ENCODE measurements at regions not wholly inside any gene's neighbourhood (a gene's known extent, or its start where the extent isn't known, plus 50 kb on each side); places are given as distances from the start of the nearest gene placed in this dataset.

DNA sequence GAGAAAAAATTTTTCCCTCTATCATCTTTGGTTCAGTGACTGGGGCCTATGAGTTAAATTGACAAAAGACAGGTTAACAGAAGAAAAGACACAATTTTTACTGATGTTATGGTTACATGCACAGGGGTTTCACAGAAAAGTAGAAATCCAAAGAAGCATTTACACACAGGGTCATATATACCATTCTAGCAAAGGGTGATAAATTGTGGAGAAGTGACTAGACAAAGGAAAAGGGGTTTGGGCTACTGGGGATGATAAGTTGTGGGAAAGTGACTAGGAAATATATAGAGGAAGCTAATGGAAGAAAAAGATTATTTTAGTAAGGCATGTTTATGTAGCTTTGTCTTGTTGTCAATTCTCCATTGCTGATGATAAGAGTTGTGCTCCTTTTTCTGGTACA lies 276.7 kb upstream of the JARID2 start (continued):
- TF ChIP-seq, protein P1, sequence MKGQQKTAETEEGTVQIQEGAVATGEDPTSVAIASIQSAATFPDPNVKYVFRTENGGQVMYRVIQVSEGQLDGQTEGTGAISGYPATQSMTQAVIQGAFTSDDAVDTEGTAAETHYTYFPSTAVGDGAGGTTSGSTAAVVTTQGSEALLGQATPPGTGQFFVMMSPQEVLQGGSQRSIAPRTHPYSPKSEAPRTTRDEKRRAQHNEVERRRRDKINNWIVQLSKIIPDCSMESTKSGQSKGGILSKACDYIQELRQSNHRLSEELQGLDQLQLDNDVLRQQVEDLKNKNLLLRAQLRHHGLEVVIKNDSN (CRISPR knock-in tag; IDR thresholded peaks at IDR 0.05) = no peak
- TF ChIP-seq, protein P2, sequence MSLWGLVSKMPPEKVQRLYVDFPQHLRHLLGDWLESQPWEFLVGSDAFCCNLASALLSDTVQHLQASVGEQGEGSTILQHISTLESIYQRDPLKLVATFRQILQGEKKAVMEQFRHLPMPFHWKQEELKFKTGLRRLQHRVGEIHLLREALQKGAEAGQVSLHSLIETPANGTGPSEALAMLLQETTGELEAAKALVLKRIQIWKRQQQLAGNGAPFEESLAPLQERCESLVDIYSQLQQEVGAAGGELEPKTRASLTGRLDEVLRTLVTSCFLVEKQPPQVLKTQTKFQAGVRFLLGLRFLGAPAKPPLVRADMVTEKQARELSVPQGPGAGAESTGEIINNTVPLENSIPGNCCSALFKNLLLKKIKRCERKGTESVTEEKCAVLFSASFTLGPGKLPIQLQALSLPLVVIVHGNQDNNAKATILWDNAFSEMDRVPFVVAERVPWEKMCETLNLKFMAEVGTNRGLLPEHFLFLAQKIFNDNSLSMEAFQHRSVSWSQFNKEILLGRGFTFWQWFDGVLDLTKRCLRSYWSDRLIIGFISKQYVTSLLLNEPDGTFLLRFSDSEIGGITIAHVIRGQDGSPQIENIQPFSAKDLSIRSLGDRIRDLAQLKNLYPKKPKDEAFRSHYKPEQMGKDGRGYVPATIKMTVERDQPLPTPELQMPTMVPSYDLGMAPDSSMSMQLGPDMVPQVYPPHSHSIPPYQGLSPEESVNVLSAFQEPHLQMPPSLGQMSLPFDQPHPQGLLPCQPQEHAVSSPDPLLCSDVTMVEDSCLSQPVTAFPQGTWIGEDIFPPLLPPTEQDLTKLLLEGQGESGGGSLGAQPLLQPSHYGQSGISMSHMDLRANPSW (CRISPR knock-in tag; conservative IDR thresholded peaks at IDR 0.05; ENCODE audit: low read depth) = no peak
- no peak for TF ChIP-seq GTF2I (CRISPR knock-in tag; conservative IDR thresholded peaks at IDR 0.05)

DNA sequence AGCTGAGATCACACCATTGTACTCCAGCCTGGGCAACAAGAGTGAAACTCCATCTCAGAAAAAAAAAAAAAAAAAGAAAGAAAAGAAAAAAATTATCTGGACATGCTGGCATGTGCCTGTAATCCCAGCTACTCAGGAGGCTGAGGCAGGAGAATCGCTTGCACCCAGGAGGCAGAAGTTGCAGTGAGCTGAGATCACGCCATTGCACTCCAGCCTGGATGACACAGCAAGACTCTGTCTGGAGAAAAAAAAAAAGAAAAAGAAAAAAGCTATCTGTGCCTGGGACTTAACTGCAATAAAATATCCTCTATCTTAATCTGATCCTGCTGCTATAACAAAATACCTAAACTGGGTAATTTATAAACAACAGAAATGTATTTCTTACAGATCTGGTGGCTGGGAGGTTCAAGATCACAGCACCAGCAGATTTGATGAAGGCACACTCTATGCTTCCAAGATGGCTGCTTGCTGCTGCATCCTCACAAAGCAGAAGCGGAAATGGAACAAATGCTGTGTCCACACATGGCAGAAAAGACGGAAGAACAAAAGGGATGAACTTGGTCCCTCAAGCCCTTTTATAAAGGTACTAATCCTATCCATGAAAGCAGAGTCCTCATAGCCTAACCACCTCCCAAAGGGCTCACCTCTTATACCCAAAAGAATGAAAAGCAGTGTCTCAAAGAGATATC lies 273.3 kb upstream of the JARID2 start:
- H3K36me3 Mint-ChIP-seq = peaks cover 20% of the 10 kb centered on the region
- no peak overlapping the region for H3K4me3 Mint-ChIP-seq
- peaks cover 34% of the 10 kb centered on the region for H3K4me1 Mint-ChIP-seq
- no peak overlapping the region for H3K27ac Mint-ChIP-seq
- ATAC-seq (no peak), DNase-seq (ENCODE audit: low spot score) (no peak)
- CTCF ChIA-PET = no interaction called here
- no peak for TF ChIP-seq FOXK1 (CRISPR knock-in tag; IDR thresholded peaks at IDR 0.05)
- TF ChIP-seq, protein P3, sequence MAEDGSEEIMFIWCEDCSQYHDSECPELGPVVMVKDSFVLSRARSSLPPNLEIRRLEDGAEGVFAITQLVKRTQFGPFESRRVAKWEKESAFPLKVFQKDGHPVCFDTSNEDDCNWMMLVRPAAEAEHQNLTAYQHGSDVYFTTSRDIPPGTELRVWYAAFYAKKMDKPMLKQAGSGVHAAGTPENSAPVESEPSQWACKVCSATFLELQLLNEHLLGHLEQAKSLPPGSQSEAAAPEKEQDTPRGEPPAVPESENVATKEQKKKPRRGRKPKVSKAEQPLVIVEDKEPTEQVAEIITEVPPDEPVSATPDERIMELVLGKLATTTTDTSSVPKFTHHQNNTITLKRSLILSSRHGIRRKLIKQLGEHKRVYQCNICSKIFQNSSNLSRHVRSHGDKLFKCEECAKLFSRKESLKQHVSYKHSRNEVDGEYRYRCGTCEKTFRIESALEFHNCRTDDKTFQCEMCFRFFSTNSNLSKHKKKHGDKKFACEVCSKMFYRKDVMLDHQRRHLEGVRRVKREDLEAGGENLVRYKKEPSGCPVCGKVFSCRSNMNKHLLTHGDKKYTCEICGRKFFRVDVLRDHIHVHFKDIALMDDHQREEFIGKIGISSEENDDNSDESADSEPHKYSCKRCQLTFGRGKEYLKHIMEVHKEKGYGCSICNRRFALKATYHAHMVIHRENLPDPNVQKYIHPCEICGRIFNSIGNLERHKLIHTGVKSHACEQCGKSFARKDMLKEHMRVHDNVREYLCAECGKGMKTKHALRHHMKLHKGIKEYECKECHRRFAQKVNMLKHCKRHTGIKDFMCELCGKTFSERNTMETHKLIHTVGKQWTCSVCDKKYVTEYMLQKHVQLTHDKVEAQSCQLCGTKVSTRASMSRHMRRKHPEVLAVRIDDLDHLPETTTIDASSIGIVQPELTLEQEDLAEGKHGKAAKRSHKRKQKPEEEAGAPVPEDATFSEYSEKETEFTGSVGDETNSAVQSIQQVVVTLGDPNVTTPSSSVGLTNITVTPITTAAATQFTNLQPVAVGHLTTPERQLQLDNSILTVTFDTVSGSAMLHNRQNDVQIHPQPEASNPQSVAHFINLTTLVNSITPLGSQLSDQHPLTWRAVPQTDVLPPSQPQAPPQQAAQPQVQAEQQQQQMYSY (CRISPR knock-in tag; IDR thresholded peaks at IDR 0.05) = no peak
- no peak for TF ChIP-seq TCF7 (CRISPR knock-in tag; IDR thresholded peaks at IDR 0.05; ENCODE audit: low read depth)
- TF ChIP-seq, protein P4, sequence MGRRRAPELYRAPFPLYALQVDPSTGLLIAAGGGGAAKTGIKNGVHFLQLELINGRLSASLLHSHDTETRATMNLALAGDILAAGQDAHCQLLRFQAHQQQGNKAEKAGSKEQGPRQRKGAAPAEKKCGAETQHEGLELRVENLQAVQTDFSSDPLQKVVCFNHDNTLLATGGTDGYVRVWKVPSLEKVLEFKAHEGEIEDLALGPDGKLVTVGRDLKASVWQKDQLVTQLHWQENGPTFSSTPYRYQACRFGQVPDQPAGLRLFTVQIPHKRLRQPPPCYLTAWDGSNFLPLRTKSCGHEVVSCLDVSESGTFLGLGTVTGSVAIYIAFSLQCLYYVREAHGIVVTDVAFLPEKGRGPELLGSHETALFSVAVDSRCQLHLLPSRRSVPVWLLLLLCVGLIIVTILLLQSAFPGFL (CRISPR knock-in tag; IDR thresholded peaks at IDR 0.05; ENCODE audit: borderline replicate concordance) = no peak
- no peak for TF ChIP-seq GABPB1 (CRISPR knock-in tag; IDR thresholded peaks at IDR 0.05)
- no peak for TF ChIP-seq ELF4 (CRISPR knock-in tag; IDR thresholded peaks at IDR 0.05; ENCODE audit: low read depth)
- no peak for TF ChIP-seq CREM (CRISPR knock-in tag; IDR thresholded peaks at IDR 0.05)
- TF ChIP-seq ESRRA (CRISPR knock-in tag; IDR thresholded peaks at IDR 0.05; ENCODE audit: borderline replicate concordance) = no peak
- TF ChIP-seq MXD4 (CRISPR knock-in tag; IDR thresholded peaks at IDR 0.05; ENCODE audit: borderline replicate concordance) = no peak
- no peak for TF ChIP-seq SOX15 (CRISPR knock-in tag; IDR thresholded peaks at IDR 0.05)
- no peak for TF ChIP-seq NFE2L1 (CRISPR knock-in tag; IDR thresholded peaks at IDR 0.05)
- no peak for TF ChIP-seq ZNF423 (CRISPR knock-in tag; IDR thresholded peaks at IDR 0.05)
- TF ChIP-seq, protein P5, sequence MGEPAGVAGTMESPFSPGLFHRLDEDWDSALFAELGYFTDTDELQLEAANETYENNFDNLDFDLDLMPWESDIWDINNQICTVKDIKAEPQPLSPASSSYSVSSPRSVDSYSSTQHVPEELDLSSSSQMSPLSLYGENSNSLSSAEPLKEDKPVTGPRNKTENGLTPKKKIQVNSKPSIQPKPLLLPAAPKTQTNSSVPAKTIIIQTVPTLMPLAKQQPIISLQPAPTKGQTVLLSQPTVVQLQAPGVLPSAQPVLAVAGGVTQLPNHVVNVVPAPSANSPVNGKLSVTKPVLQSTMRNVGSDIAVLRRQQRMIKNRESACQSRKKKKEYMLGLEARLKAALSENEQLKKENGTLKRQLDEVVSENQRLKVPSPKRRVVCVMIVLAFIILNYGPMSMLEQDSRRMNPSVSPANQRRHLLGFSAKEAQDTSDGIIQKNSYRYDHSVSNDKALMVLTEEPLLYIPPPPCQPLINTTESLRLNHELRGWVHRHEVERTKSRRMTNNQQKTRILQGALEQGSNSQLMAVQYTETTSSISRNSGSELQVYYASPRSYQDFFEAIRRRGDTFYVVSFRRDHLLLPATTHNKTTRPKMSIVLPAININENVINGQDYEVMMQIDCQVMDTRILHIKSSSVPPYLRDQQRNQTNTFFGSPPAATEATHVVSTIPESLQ (CRISPR knock-in tag; IDR thresholded peaks at IDR 0.05) = no peak
- TF ChIP-seq ZNF263 (CRISPR knock-in tag; IDR thresholded peaks at IDR 0.05; ENCODE audit: low read depth) = no peak
- TF ChIP-seq, protein P6, sequence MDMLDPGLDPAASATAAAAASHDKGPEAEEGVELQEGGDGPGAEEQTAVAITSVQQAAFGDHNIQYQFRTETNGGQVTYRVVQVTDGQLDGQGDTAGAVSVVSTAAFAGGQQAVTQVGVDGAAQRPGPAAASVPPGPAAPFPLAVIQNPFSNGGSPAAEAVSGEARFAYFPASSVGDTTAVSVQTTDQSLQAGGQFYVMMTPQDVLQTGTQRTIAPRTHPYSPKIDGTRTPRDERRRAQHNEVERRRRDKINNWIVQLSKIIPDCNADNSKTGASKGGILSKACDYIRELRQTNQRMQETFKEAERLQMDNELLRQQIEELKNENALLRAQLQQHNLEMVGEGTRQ (CRISPR knock-in tag; IDR thresholded peaks at IDR 0.05) = no peak
- no peak for TF ChIP-seq RORB (CRISPR knock-in tag; IDR thresholded peaks at IDR 0.05)
- no peak for TF ChIP-seq CBFB (CRISPR knock-in tag; IDR thresholded peaks at IDR 0.05; ENCODE audit: low read depth)
- TF ChIP-seq ZNF317 (CRISPR knock-in tag; IDR thresholded peaks at IDR 0.05; ENCODE audit: borderline replicate concordance, low read depth) = no peak
- peaks cover 12% of the 10 kb centered on the region for H3K9me3 Mint-ChIP-seq
- H3K27me3 Mint-ChIP-seq (ENCODE audit: low read depth) = no peaks in the 10 kb centered on the region
- POLR2A ChIA-PET = interaction anchor here (0.7 kb wide), 1 partner anchor 926 kb away, joined by 3 read pairs; no protein-coding TSS in a partner anchor
